ENCODE measurements at regions not wholly inside any gene's neighbourhood (a gene's known extent, or its start where the extent isn't known, plus 50 kb on each side); places are given as distances from the start of the nearest gene placed in this dataset.
A peak's percentile ranks its signal among the peaks of the same experiment; 100 is the strongest.

DNA sequence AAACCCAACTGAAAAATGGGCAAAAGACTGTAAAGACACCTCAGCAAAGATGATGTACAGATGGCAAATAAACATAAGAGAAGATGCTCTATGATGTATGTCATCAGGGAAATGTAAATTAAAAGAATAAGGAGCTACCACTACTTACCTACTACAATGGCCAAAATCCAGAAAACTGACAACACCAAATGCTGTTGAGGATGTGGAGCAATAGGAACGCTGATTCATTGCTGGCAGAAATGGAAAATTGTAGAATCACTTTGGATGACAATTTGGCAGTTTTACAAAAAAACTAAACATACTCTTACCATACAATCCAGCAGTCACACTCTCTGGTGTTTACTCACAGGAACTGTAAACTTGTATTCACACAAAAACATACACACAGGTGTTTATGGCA is 222.3 kb upstream of the LDB2 start:
- Histone ChIP-seq H3K9me2 (ENCODE audit: insufficient read depth) (no peaks in the 10 kb centered on the region), H3K4me3 (no peak overlapping the region), H3K9ac (no peak overlapping the region), H3K27me3 (replicated peaks; ENCODE audit: insufficient read depth) (no peaks in the 10 kb centered on the region), H3K4me1 (ENCODE audit: insufficient read depth) (peaks cover 7% of the 10 kb centered on the region; the same call in 1 of the 2 replicates), H3K9me3 (ENCODE audit: low read depth) (peaks cover 7% of the 10 kb centered on the region), H3K79me2 (ENCODE audit: insufficient read depth) (no peaks in the 10 kb centered on the region), H3K36me3 (ENCODE audit: low read depth) (no peaks in the 10 kb centered on the region), H3K27ac (peak overlapping the region; percentile 41), H3K4me2 (ENCODE audit: unreplicated experiment) (no peak overlapping the region), H3F3A (ENCODE audit: insufficient read depth) (peaks cover 12% of the 10 kb centered on the region), H2AFZ (no peak overlapping the region), H4K20me1 (ENCODE audit: insufficient read depth) (no peaks in the 10 kb centered on the region)
- peak; percentile 60 for DNase-seq
- in situ Hi-C loops (cut with MboI) = no loop called here
- 3 to 6% methylated on average over 1 of the region's 1 CpG for WGBS, 2 experiments (ENCODE audit: low coverage in 1 of 2, low lambda C conversion rate in 2 of 2, missing lambda C conversion rate in 2 of 2)
- TF ChIP-seq EZH2 (IDR thresholded peaks at IDR 0.05; ENCODE audit: insufficient read depth, poor library complexity, severe bottlenecking) (no peak), EZH2phosphoT487 (IDR thresholded peaks at IDR 0.05; ENCODE audit: insufficient read depth, low read depth) (no peak)

DNA sequence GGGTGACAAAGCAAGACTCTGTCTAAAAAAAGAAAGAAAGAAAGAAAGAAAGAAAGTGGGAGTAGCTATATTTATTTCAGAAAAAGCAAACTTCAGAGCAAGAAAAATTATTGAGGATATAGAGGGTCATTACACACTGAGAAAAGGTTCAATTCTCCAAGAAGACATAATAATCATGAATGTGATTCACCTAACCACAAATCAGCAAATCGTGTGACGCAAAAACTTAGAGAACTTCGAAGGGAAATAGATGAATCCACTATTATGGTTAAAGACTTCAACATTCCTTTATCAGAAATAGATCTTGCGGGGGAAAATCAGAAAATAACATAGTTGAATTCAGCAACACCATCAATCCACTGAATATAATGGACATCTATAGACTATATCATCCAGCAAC is 219.3 kb upstream of the LDB2 start:
- Histone ChIP-seq H3K9me3 (ENCODE audit: low read depth) (peaks cover 7% of the 10 kb centered on the region), H3K4me3 (no peak overlapping the region), H3F3A (ENCODE audit: insufficient read depth) (peaks cover 12% of the 10 kb centered on the region), H3K9me2 (ENCODE audit: insufficient read depth) (no peaks in the 10 kb centered on the region), H3K27ac (no peak overlapping the region), H3K4me1 (ENCODE audit: insufficient read depth) (peaks cover 13% of the 10 kb centered on the region), H3K36me3 (ENCODE audit: low read depth) (no peaks in the 10 kb centered on the region), H2AFZ (no peak overlapping the region), H4K20me1 (ENCODE audit: insufficient read depth) (no peaks in the 10 kb centered on the region), H3K9ac (no peak overlapping the region), H3K27me3 (replicated peaks; ENCODE audit: insufficient read depth) (no peaks in the 10 kb centered on the region), H3K79me2 (ENCODE audit: insufficient read depth) (no peaks in the 10 kb centered on the region), H3K4me2 (ENCODE audit: unreplicated experiment) (no peak overlapping the region)
- DNase-seq = no peak
- in situ Hi-C loops (cut with MboI) = no loop called here
- WGBS, 2 experiments (ENCODE audit: low coverage in 1 of 2, low lambda C conversion rate in 2 of 2, missing lambda C conversion rate in 2 of 2) = 89 to 96% methylated on average over 4 of the region's 4 CpGs
- TF ChIP-seq EZH2 (IDR thresholded peaks at IDR 0.05; ENCODE audit: insufficient read depth, poor library complexity, severe bottlenecking) (no peak), EZH2phosphoT487 (IDR thresholded peaks at IDR 0.05; ENCODE audit: insufficient read depth, low read depth) (no peak)

DNA sequence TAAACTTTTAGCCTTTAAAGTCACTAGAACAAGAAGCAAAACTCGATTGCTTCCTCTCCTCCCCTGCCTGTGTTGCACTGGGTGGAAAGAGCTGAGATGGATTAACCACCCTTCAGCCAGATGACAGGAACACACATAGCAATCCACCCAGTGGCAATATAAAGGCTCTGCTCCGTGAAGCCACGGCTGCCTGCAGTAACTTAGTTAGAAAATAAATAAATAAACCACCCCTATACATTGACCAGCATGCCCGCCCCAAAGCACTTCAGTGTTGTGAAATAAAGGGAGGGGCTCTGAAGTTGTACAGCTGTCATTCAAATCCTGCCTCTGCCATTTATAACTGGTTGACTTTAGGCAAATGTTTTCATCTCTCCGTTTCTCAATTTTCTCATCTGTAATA is 217.1 kb upstream of the LDB2 start:
- peaks cover 7% of the 10 kb centered on the region for H3F3A ChIP-seq (ENCODE audit: insufficient read depth)
- H4K20me1 ChIP-seq (ENCODE audit: insufficient read depth) = no peaks in the 10 kb centered on the region
- no peak overlapping the region for H3K4me2 ChIP-seq (ENCODE audit: unreplicated experiment)
- no peak overlapping the region for H2AFZ ChIP-seq
- H3K9ac ChIP-seq = no peak overlapping the region
- WGBS, 2 experiments (ENCODE audit: low coverage in 1 of 2, low lambda C conversion rate in 2 of 2, missing lambda C conversion rate in 2 of 2) = 68 to 71% methylated on average over 5 of the region's 5 CpGs
- H3K79me2 ChIP-seq (ENCODE audit: insufficient read depth) = no peaks in the 10 kb centered on the region
- H3K4me1 ChIP-seq (ENCODE audit: insufficient read depth) = peaks cover 20% of the 10 kb centered on the region
- H3K4me3 ChIP-seq = no peak overlapping the region
- no peaks in the 10 kb centered on the region for H3K9me2 ChIP-seq (ENCODE audit: insufficient read depth)
- no peak for DNase-seq
- H3K36me3 ChIP-seq (ENCODE audit: low read depth) = no peaks in the 10 kb centered on the region
- H3K9me3 ChIP-seq (ENCODE audit: low read depth) = peaks cover 3% of the 10 kb centered on the region
- TF ChIP-seq EZH2 (IDR thresholded peaks at IDR 0.05; ENCODE audit: insufficient read depth, poor library complexity, severe bottlenecking) (no peak), EZH2phosphoT487 (IDR thresholded peaks at IDR 0.05; ENCODE audit: insufficient read depth, low read depth) (no peak)
- H3K27me3 ChIP-seq (replicated peaks; ENCODE audit: insufficient read depth) = no peaks in the 10 kb centered on the region
- in situ Hi-C loops (cut with MboI) = no loop called here
- no peak overlapping the region for H3K27ac ChIP-seq

DNA sequence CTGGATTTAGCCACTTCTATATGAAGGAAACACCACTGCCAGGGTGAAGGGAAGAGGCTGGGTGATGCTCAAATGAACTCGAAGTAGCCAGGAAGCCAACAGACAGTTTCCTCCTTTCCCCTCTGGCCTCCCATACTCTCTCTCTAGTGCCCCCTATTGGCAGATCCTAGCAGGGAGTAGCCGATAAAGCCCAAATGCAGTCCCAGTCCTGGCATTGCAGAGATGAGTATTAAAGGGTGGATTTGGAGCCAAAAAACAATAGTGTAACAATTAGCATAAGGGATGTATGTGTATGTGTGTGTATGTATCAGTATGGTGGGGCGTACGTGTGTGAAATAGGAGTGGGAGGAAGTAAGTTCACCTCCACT is 213.8 kb upstream of the LDB2 start:
- H3K4me2 ChIP-seq (ENCODE audit: unreplicated experiment) = no peak overlapping the region

DNA sequence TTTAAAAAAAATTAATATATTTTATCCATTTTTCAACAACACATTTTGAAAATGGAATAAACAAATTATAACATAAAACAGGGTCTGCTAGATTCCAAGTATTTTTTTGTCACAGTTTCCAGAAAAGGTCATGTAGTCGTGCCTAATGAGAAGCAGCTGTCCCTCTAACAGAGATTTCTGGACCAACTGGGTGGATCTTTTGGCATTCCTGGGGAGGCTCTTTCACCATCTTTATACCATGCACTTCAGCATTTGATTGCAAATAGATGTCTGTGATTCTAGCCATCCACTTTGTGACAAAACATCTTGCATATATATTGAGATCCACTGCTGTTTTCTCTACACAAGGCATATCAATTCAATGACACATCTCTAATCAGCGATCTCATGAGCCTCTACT is 210.7 kb upstream of the LDB2 start:
- Histone ChIP-seq H3K9me2 (ENCODE audit: insufficient read depth) (no peaks in the 10 kb centered on the region), H3K36me3 (ENCODE audit: low read depth) (no peaks in the 10 kb centered on the region), H3K9me3 (ENCODE audit: low read depth) (no peaks in the 10 kb centered on the region), H3K4me2 (ENCODE audit: unreplicated experiment) (no peak overlapping the region), H4K20me1 (ENCODE audit: insufficient read depth) (no peaks in the 10 kb centered on the region), H3K79me2 (ENCODE audit: insufficient read depth) (no peaks in the 10 kb centered on the region), H3K27ac (0 out of 2 replicates have a peak overlapping the region, but pooled peaks have one; percentile 4), H3K27me3 (replicated peaks; ENCODE audit: insufficient read depth) (no peaks in the 10 kb centered on the region), H2AFZ (no peak overlapping the region), H3K9ac (no peak overlapping the region), H3K4me3 (no peak overlapping the region), H3K4me1 (ENCODE audit: insufficient read depth) (peaks cover 36% of the 10 kb centered on the region), H3F3A (ENCODE audit: insufficient read depth) (peaks cover 17% of the 10 kb centered on the region; the same call in 1 of the 2 replicates)
- 23 to 24% methylated on average over 2 of the region's 2 CpGs for WGBS, 2 experiments (ENCODE audit: low coverage in 1 of 2, low lambda C conversion rate in 2 of 2, missing lambda C conversion rate in 2 of 2)
- TF ChIP-seq EZH2 (IDR thresholded peaks at IDR 0.05; ENCODE audit: insufficient read depth, poor library complexity, severe bottlenecking) (no peak), EZH2phosphoT487 (IDR thresholded peaks at IDR 0.05; ENCODE audit: insufficient read depth, low read depth) (no peak)
- peak; percentile 45 for DNase-seq
- in situ Hi-C loops (cut with MboI) = no loop called here

More for the DNA sequence above, 213.8 kb upstream of the LDB2 start:
- Histone ChIP-seq H3K4me1 (ENCODE audit: insufficient read depth) (peaks cover 34% of the 10 kb centered on the region), H3K9me2 (ENCODE audit: insufficient read depth) (no peaks in the 10 kb centered on the region), H3K36me3 (ENCODE audit: low read depth) (no peaks in the 10 kb centered on the region), H2AFZ (peak overlapping the region; percentile 43; the same call in 1 of the 2 replicates), H3K4me3 (no peak overlapping the region), H3K27me3 (replicated peaks; ENCODE audit: insufficient read depth) (no peaks in the 10 kb centered on the region), H3K79me2 (ENCODE audit: insufficient read depth) (no peaks in the 10 kb centered on the region), H3K27ac (no peak overlapping the region), H3K9me3 (ENCODE audit: low read depth) (no peaks in the 10 kb centered on the region), H3K9ac (no peak overlapping the region), H4K20me1 (ENCODE audit: insufficient read depth) (no peaks in the 10 kb centered on the region), H3F3A (ENCODE audit: insufficient read depth) (peaks cover 17% of the 10 kb centered on the region; the same call in 1 of the 2 replicates)
- in situ Hi-C loops (cut with MboI) = no loop called here
- peak; percentile 21 for DNase-seq
- WGBS, 2 experiments (ENCODE audit: low coverage in 1 of 2, low lambda C conversion rate in 2 of 2, missing lambda C conversion rate in 2 of 2) = 64 to 67% methylated on average over 4 of the region's 4 CpGs
- TF ChIP-seq EZH2 (IDR thresholded peaks at IDR 0.05; ENCODE audit: insufficient read depth, poor library complexity, severe bottlenecking) (no peak), EZH2phosphoT487 (IDR thresholded peaks at IDR 0.05; ENCODE audit: insufficient read depth, low read depth) (no peak)
